H1 (cell line): ENCODE measurements at regions not wholly inside any gene's neighbourhood (a gene's known extent, or its start where the extent isn't known, plus 50 kb on each side); places are given as distances from the start of the nearest gene placed in this dataset.

Experiments used
- EP300 ChIP-seq, 2 experiments: IDR thresholded peaks; 1 replicate in 1 of 2; 2 replicates in 1 of 2; pipeline ENCODE4 v1.6.1; 2011 to 2012; ENCODE audit warnings: low read depth in 2 of 2, low read length in 2 of 2, mild to moderate bottlenecking in 2 of 2, borderline replicate concordance in 1 of 2, inconsistent platforms in 1 of 2, moderate library complexity in 1 of 2
- SRF ChIP-seq: IDR thresholded peaks from 2 replicates; pipeline ENCODE4 v1.6.1; 2011; ENCODE audit warnings: mild to moderate bottlenecking, low read depth, low read length, moderate library complexity

GRCh38 chr2:78644854-78645253, 380.6 kb upstream of the REG3G start (continued):
- TF ChIP-seq SRF (no peak), EP300 (IDR thresholded peaks at IDR 0.05; ENCODE audit: borderline replicate concordance in 1 of 2, low read depth in 2 of 2, low read length in 2 of 2) (no peak)
- TF ChIP-seq, all 59 proteins: peak for 0
